ENCODE measurements at regions not wholly inside any gene's neighbourhood (a gene's known extent, or its start where the extent isn't known, plus 50 kb on each side); places are given as distances from the start of the nearest gene placed in this dataset.

DNA sequence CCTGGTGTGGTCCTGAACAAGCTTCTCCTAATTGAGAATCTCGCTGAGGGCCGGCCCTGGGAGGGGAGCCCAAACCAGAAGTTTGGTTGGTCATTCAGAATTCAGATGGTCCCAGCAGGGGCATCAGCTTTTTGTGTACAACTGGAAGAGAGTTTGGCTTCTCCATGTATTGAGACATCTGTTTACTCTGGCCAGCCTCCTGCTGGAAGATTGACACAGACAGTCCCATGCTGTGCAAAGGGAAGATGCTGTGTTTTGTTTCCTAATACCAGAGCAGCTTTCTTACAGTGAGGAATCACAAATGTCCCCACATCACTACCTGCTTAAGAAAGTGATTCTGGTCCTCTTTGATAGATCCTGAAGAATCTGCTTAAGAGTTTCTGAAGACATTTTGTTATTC is 97.8 kb downstream of the PLEKHG1 start:
- H3K27me3 ChIP-seq, result peaks cover 0 to 49% (median 0%) of the 10 kb centered on the region in 11 experiments; a peak in 6 of 22 replicates
- peak overlapping the region in 3 of 11 experiments; percentile 1 to 35 (median 6); a peak in 2 of 22 replicates for H3K4me2 ChIP-seq
- no peaks in the 10 kb centered on the region for H3K36me3 ChIP-seq
- no peak overlapping the region for H3K4me3 ChIP-seq
- no peak overlapping the region for H3K9ac ChIP-seq
- no peaks in the 10 kb centered on the region for H3K9me3 ChIP-seq (replicated peaks in 1 of 11)
- H3K27ac ChIP-seq, result no peak overlapping the region
- H3K4me1 ChIP-seq, result peaks cover 13 to 76% (median 38%) of the 10 kb centered on the region in 10 experiments
- no peak for TF ChIP-seq Cebpa-rat (IDR thresholded peaks at IDR 0.05)
- no peaks in the 10 kb centered on the region for H4K20me1 ChIP-seq

DNA sequence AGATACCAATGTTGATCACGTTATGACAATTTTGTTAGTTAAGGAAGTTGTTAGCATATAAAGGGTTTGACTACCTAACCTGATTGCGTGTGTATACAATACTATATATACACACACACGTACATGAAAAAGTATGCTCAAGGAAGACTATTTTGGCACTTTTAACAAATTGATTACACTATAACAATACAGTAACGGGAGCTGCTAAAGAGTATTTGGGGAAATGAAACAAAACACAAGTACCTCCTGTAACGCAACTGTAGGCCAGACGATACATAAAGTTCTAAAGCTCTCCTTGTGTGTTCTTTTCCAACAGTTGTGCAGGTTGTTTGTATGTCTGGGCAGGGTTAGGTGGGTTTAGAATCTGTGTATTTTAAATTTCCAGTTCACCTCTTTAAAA is 98.7 kb downstream of the PLEKHG1 start:
- no peak overlapping the region for H3K4me3 ChIP-seq
- H3K27me3 ChIP-seq, result peaks cover 0 to 40% (median 0%) of the 10 kb centered on the region in 11 experiments; a peak in 6 of 22 replicates
- no peaks in the 10 kb centered on the region for H4K20me1 ChIP-seq
- H3K9ac ChIP-seq, result no peak overlapping the region
- H3K4me1 ChIP-seq, result peaks cover 21 to 76% (median 40%) of the 10 kb centered on the region in 10 experiments
- H3K27ac ChIP-seq, result no peak overlapping the region
- TF ChIP-seq Cebpa-rat (IDR thresholded peaks at IDR 0.05), result no peak
- peak overlapping the region in 5 of 11 experiments; percentile 17 to 44 (median 33); a peak in 12 of 22 replicates for H3K4me2 ChIP-seq
- H3K36me3 ChIP-seq, result no peaks in the 10 kb centered on the region
- no peaks in the 10 kb centered on the region for H3K9me3 ChIP-seq (replicated peaks in 1 of 11)

DNA sequence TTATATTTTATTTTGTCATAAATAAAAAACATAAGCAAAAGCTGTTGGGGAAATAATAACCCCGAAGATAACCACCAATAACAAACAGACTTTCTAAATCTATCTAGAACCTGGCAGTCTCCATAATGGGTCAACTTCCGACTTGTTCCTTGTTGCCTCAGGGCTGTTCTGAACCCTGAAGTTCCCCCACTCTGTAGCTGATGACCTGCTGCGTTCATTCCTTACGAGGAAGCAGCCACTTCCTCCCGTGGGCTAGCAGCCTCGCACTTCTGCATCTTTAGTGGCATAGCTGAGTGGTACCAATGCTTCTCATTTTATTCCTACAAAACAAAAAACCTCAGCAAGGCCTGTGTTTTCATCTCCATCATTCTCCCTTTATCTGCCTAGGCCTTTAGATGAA is 103.0 kb downstream of the PLEKHG1 start:
- H3K4me1 ChIP-seq, result peaks cover 44 to 85% (median 57%) of the 10 kb centered on the region in 10 experiments
- no peaks in the 10 kb centered on the region for H4K20me1 ChIP-seq
- no peak for TF ChIP-seq Cebpa-rat (IDR thresholded peaks at IDR 0.05)
- H3K9ac ChIP-seq, result peak overlapping the region in 9 of 11 experiments; percentile 31 to 78 (median 74); a peak in 19 of 22 replicates
- no peaks in the 10 kb centered on the region for H3K9me3 ChIP-seq (replicated peaks in 1 of 11)
- peak overlapping the region in 10 of 11 experiments; percentile 19 to 96 (median 91); a peak in 19 of 22 replicates for H3K27ac ChIP-seq
- peaks cover 0 to 8% (median 0%) of the 10 kb centered on the region in 11 experiments; a peak in 3 of 22 replicates for H3K27me3 ChIP-seq
- peak overlapping the region in 4 of 10 experiments; percentile 14 to 30 (median 26); a peak in 4 of 20 replicates for H3K4me3 ChIP-seq
- H3K36me3 ChIP-seq, result no peaks in the 10 kb centered on the region
- H3K4me2 ChIP-seq, result peak overlapping the region; percentile 56 to 92 (median 74)

DNA sequence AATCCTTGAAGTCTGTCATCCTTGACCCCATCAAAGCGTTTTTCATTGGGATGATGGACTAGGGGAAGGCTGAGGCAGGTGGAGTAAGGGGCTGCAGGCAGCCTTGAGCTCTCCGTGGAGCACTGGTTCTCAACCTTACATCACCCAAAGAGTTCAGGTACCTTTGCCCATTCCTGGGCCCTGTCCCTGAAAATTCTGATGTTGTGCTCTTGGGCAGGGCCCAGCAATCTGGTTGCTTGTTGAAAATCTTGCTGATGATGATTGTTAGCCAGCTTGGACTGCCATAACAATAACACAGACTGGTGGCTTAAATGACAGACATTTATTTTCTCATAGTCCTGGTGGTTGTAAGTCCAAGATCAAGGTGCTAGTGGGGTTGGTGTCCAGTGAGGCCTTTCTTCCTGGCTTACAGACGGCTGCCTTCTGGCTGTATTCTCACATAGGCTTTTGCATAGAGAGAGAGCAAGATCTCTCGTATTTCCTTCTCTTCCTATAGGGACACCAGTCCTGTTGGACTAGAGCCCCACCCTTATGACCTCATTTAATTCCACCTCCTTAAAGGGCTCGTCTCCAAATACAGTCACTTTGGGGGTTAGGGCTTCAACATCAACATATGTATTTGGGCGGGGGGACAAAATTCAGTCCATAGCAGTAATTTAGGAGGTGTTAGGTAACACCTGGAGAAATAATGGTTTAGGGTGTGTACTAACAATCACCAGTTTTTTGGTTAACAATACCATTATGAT is 104.9 kb downstream of the PLEKHG1 start:
- Histone ChIP-seq H3K9ac (peak overlapping the region in 6 of 11 experiments; percentile 71 to 78 (median 77); a peak in 11 of 22 replicates), H3K4me3 (no peak overlapping the region), H3K4me1 (peaks cover 46 to 81% (median 60%) of the 10 kb centered on the region in 10 experiments), H3K4me2 (peak overlapping the region; percentile 0 to 92 (median 74); a peak in 20 of 22 replicates), H3K27me3 (0 out of 22 replicates have a peak, but pooled peaks cover 0 to 3% (median 0%) of the 10 kb centered on the region in 11 experiments), H3K27ac (peak overlapping the region in 9 of 11 experiments; percentile 63 to 96 (median 92); a peak in 16 of 22 replicates), H3K9me3 (replicated peaks in 1 of 11) (no peaks in the 10 kb centered on the region), H4K20me1 (no peaks in the 10 kb centered on the region; a peak in 1 of 22 replicates), H3K36me3 (no peaks in the 10 kb centered on the region)
- TF ChIP-seq Cebpa-rat (IDR thresholded peaks at IDR 0.05), result no peak

DNA sequence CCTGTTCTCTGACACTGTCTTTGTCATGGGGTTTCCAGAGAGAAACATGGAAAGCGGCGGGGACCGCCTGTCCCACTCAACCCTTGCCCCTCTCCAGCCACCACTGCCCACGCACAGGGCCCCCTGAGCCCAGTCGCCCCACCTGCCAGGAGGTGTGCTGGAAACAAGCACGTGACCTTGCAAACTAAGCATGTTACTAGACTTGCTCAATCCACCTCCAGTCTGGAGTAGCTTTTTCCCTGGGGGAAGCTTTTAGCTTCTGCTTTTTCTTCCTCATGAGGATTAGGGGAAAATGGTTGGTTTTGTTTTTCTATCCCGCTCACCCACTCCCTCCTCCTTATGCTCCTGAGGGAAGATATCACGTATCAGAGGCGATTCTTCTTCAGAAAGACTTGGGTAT is 105.7 kb downstream of the PLEKHG1 start:
- Histone ChIP-seq H3K36me3 (no peaks in the 10 kb centered on the region; a peak in 1 of 22 replicates), H3K9ac (no peak overlapping the region), H3K4me2 (peak overlapping the region; percentile 43 to 92 (median 74); a peak in 21 of 22 replicates), H3K4me3 (no peak overlapping the region), H3K9me3 (replicated peaks in 1 of 11) (no peaks in the 10 kb centered on the region), H3K4me1 (peaks cover 46 to 73% (median 60%) of the 10 kb centered on the region in 10 experiments), H3K27me3 (0 out of 22 replicates have a peak, but pooled peaks cover 0 to 3% (median 0%) of the 10 kb centered on the region in 11 experiments), H4K20me1 (no peaks in the 10 kb centered on the region; a peak in 1 of 22 replicates), H3K27ac (peak overlapping the region in 7 of 11 experiments; percentile 89 to 96 (median 93); a peak in 13 of 22 replicates)
- TF ChIP-seq Cebpa-rat (IDR thresholded peaks at IDR 0.05), result peak in 4 of 11 experiments; percentile 16 to 61 (median 33); a peak in 4 of 22 replicates

DNA sequence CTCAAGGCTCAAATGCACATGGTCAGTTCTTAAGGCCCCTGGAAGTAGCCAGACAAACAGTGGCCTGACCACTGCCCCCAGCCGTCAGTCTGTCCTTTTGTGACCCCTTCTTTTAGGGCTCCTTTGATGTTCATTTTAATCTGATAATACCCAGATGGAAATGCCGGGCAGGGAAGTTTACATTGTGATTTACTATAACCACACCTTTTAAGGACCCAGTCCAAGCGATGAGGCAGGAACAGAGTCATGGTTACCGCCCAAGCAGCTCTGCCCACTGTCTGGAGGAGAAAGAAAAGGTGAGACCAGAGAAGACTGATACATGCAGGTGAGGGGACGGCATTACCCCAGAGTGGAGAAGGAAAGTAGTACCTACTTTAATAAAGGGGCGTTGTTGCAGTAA is 110.6 kb downstream of the PLEKHG1 start:
- peaks cover 10 to 30% (median 22%) of the 10 kb centered on the region in 10 experiments for H3K4me1 ChIP-seq
- H3K9me3 ChIP-seq (replicated peaks in 1 of 11), result no peaks in the 10 kb centered on the region
- no peak overlapping the region for H3K9ac ChIP-seq
- H4K20me1 ChIP-seq, result peaks cover 0 to 5% (median 0%) of the 10 kb centered on the region in 11 experiments; a peak in 1 of 22 replicates
- no peak overlapping the region for H3K4me3 ChIP-seq
- no peak overlapping the region for H3K27ac ChIP-seq
- no peak for TF ChIP-seq Cebpa-rat (IDR thresholded peaks at IDR 0.05)
- H3K27me3 ChIP-seq, result peaks cover 0 to 25% (median 0%) of the 10 kb centered on the region in 11 experiments; a peak in 6 of 22 replicates
- no peak overlapping the region for H3K4me2 ChIP-seq
- H3K36me3 ChIP-seq, result no peaks in the 10 kb centered on the region; a peak in 1 of 22 replicates

DNA sequence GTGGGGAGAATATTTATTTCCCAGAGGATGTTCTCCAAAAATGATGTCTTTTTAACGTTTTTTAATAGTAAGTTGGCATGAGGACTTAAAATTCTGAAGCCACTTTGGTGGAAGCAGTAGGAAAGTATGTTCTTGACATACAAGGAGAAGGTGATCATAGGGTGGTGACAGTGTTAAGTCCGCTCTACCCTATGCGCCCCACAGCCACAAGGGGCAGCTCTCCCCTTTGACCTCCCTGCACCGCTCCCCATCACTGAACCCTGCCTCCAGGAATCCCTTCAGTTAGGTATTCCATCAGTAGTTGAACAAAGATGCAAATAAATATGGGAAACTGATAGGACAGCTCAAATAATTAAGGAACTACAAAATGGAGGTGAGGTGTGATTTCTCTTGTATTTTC is 111.4 kb downstream of the PLEKHG1 start:
- no peaks in the 10 kb centered on the region; a peak in 1 of 22 replicates for H3K36me3 ChIP-seq

DNA sequence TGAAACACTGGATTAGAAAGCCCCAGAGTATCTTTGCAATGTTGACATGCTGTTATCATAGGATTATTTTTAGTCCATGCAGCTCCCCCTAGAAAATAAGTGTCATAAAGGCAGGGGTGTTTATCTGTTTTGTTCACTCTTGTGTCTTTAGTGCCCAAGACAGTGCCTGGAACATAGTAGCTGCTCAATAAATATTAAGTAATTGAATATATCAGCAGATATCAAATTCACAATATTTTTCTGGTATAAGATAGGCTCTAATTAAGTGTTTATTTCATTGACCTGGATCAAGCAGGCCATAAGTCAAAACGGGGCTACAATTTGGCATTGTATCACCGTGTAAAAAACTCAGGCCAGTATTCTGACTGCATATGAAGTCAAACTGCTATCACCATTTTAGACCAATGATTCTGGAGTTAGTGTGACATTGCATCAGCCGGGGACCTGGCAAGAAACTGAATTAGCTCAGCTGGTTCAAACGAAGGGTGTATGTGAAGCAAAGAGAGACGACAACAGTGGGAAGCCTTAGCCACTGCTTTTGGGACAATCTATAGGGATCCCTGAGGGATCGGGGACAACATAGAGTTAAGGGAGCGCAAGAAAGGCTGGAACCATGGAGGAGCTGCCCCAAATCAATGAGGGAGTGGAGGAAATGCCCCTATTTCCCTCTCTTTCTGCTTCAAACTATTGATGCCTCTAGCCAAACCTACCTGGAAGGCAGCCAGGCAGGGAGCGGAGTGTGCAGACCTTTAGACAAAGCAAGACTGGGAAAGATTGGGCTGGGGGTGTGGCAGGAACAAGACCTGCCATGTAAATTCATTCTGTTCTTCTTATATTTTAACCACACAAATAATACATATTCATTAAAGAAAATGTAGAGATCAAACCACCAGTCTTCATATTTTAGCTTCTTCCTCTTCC is 112.2 kb downstream of the PLEKHG1 start:
- H4K20me1 ChIP-seq, result peaks cover 0 to 5% (median 0%) of the 10 kb centered on the region in 11 experiments; a peak in 2 of 22 replicates
- H3K9me3 ChIP-seq (replicated peaks in 1 of 11), result no peaks in the 10 kb centered on the region
- H3K9ac ChIP-seq, result no peak overlapping the region
- no peak overlapping the region for H3K4me2 ChIP-seq
- peaks cover 5 to 17% (median 13%) of the 10 kb centered on the region in 10 experiments; a peak in 15 of 20 replicates for H3K4me1 ChIP-seq
- H3K4me3 ChIP-seq, result no peak overlapping the region
- no peak for TF ChIP-seq Cebpa-rat (IDR thresholded peaks at IDR 0.05)
- no peaks in the 10 kb centered on the region; a peak in 1 of 22 replicates for H3K36me3 ChIP-seq
- peaks cover 0 to 25% (median 0%) of the 10 kb centered on the region in 11 experiments; a peak in 6 of 22 replicates for H3K27me3 ChIP-seq
- H3K27ac ChIP-seq, result no peak overlapping the region

More for the DNA sequence above, 111.4 kb downstream of the PLEKHG1 start:
- H3K9me3 ChIP-seq (replicated peaks in 1 of 11), result no peaks in the 10 kb centered on the region
- H3K9ac ChIP-seq, result no peak overlapping the region
- TF ChIP-seq Cebpa-rat (IDR thresholded peaks at IDR 0.05), result no peak
- H3K27ac ChIP-seq, result no peak overlapping the region
- H3K4me2 ChIP-seq, result no peak overlapping the region
- H4K20me1 ChIP-seq, result peaks cover 0 to 5% (median 0%) of the 10 kb centered on the region in 11 experiments; a peak in 1 of 22 replicates
- H3K27me3 ChIP-seq, result peaks cover 0 to 25% (median 0%) of the 10 kb centered on the region in 11 experiments; a peak in 6 of 22 replicates
- H3K4me3 ChIP-seq, result no peak overlapping the region
- peaks cover 5 to 22% (median 14%) of the 10 kb centered on the region in 10 experiments; a peak in 17 of 20 replicates for H3K4me1 ChIP-seq

All from BLaER1 treated with 17β-estradiol and CSF1 and Interleukin-3, amounts not matched to agents 10 nM and 100 nM (cell line).